ENCODE measurements at regions not wholly inside any gene's neighbourhood (a gene's known extent, or its start where the extent isn't known, plus 50 kb on each side); places are given as distances from the start of the nearest gene placed in this dataset.

GRCh38 chr11:27908621-27909020, 199.3 kb downstream of the KIF18A start:
- TF ChIP-seq CTCF (IDR thresholded peaks at IDR 0.05; ENCODE audit: low read length) (no peak), EZH2phosphoT487 (IDR thresholded peaks at IDR 0.05; ENCODE audit: low read length) (no peak)

Measured in MM.1S (cell line).